ENCODE measurements at regions not wholly inside any gene's neighbourhood (a gene's known extent, or its start where the extent isn't known, plus 50 kb on each side); places are given as distances from the start of the nearest gene placed in this dataset.

GRCh38 chr9:101877439-101877838, 139.0 kb upstream of the GRIN3A start:
- no peak overlapping the region for H2AK5ac ChIP-seq (ENCODE audit: low read length, severe bottlenecking)
- H2BK5ac ChIP-seq (ENCODE audit: low read depth, low read length, poor library complexity, severe bottlenecking) = no peak overlapping the region
- no CpG with 5 or more reads among the region's 1 CpG for WGBS
- H3K4me2 ChIP-seq (ENCODE audit: low read length, poor library complexity, severe bottlenecking) = no peak overlapping the region
- H4K91ac ChIP-seq (ENCODE audit: low read length) = no peak overlapping the region
- H3K14ac ChIP-seq (ENCODE audit: low read length in 2 of 2) = no peak overlapping the region
- H2BK15ac ChIP-seq (ENCODE audit: low read depth, poor library complexity, severe bottlenecking) = no peak overlapping the region
- H3K9me3 ChIP-seq (ENCODE audit: control insufficient read depth, low read length) = no peaks in the 10 kb centered on the region
- H2BK120ac ChIP-seq (ENCODE audit: low read depth, low read length) = no peak overlapping the region
- no peak overlapping the region for H3K9ac ChIP-seq (ENCODE audit: low read length)
- H3K4ac ChIP-seq (ENCODE audit: low read depth in 1 of 2, low read length in 2 of 2) = no peak overlapping the region
- no peaks in the 10 kb centered on the region for H3K4me1 ChIP-seq (ENCODE audit: control insufficient read depth, insufficient read depth, low read depth, low read length)
- H3K79me1 ChIP-seq (replicated peaks; ENCODE audit: low read length, poor library complexity, severe bottlenecking) = no peaks in the 10 kb centered on the region
- DNase-seq = no peak
- H3K4me3 ChIP-seq (ENCODE audit: insufficient read depth in 1 of 2, low read depth in 1 of 2, low read length in 2 of 2) = no peak overlapping the region
- H3K23ac ChIP-seq (ENCODE audit: low read length in 2 of 2) = no peak overlapping the region
- H2BK12ac ChIP-seq (ENCODE audit: low read length in 2 of 2) = no peak overlapping the region
- no peak overlapping the region for H2AFZ ChIP-seq (ENCODE audit: low read depth, low read length)
- H3K27me3 ChIP-seq (ENCODE audit: control insufficient read depth in 1 of 2, insufficient read depth in 1 of 2, low read length in 2 of 2) = no peaks in the 10 kb centered on the region
- H3K36me3 ChIP-seq (ENCODE audit: control insufficient read depth in 1 of 2, insufficient read depth in 2 of 2, low read depth in 1 of 2, low read length in 2 of 2) = no peaks in the 10 kb centered on the region
- no peak overlapping the region for H4K8ac ChIP-seq (ENCODE audit: low read length)
- no peak overlapping the region for H3K18ac ChIP-seq (ENCODE audit: low read depth in 1 of 2, low read length in 2 of 2)
- no peak overlapping the region for H3K27ac ChIP-seq (ENCODE audit: low read length, poor library complexity, severe bottlenecking)

DNA sequence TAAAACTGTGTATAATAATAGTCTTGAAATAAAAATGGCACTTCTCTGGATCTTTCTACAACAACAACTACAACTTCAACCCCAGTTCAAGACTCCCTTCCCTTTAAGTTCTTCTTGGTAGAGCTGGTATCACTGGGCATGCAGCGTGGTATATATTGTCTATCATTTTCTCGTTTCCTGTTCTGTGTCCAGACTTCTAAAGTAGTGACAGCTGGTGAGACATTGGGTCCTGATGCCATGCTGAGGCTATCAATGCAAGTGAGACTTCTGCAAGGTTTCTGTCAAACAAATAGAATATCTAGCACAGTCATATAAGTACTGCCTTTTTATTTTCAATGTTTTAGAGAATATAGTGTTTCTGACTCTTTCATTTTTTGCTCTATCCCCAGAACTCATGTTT, 123.0 kb upstream of the GRIN3A start:
- Histone ChIP-seq H3K23ac (ENCODE audit: low read length in 2 of 2) (no peak overlapping the region), H4K91ac (ENCODE audit: low read length) (no peak overlapping the region)

GRCh38 chr9:101860920-101861319, 122.5 kb upstream of the GRIN3A start:
- 90% methylated on average over 1 of the region's 1 CpG for WGBS
- no peak overlapping the region for H3K4me2 ChIP-seq (ENCODE audit: low read length, poor library complexity, severe bottlenecking)
- H3K9me3 ChIP-seq (ENCODE audit: control insufficient read depth, low read length) = no peaks in the 10 kb centered on the region
- H4K8ac ChIP-seq (ENCODE audit: low read length) = no peak overlapping the region
- no peak overlapping the region for H4K91ac ChIP-seq (ENCODE audit: low read length)
- H3K36me3 ChIP-seq (ENCODE audit: control insufficient read depth in 1 of 2, insufficient read depth in 2 of 2, low read depth in 1 of 2, low read length in 2 of 2) = no peaks in the 10 kb centered on the region
- no peaks in the 10 kb centered on the region for H3K79me1 ChIP-seq (replicated peaks; ENCODE audit: low read length, poor library complexity, severe bottlenecking)
- H3K4me1 ChIP-seq (ENCODE audit: control insufficient read depth, insufficient read depth, low read depth, low read length) = no peaks in the 10 kb centered on the region
- no peak overlapping the region for H3K9ac ChIP-seq (ENCODE audit: low read length)
- H2BK12ac ChIP-seq (ENCODE audit: low read length in 2 of 2) = no peak overlapping the region
- DNase-seq = no peak
- H2BK120ac ChIP-seq (ENCODE audit: low read depth, low read length) = no peak overlapping the region
- H3K27me3 ChIP-seq (ENCODE audit: control insufficient read depth in 1 of 2, insufficient read depth in 1 of 2, low read length in 2 of 2) = no peaks in the 10 kb centered on the region
- no peak overlapping the region for H3K4me3 ChIP-seq (ENCODE audit: insufficient read depth in 1 of 2, low read depth in 1 of 2, low read length in 2 of 2)
- no peak overlapping the region for H3K23ac ChIP-seq (ENCODE audit: low read length in 2 of 2)
- H3K18ac ChIP-seq (ENCODE audit: low read depth in 1 of 2, low read length in 2 of 2) = no peak overlapping the region
- no peak overlapping the region for H3K14ac ChIP-seq (ENCODE audit: low read length in 2 of 2)
- no peak overlapping the region for H2BK15ac ChIP-seq (ENCODE audit: low read depth, poor library complexity, severe bottlenecking)
- H3K27ac ChIP-seq (ENCODE audit: low read length, poor library complexity, severe bottlenecking) = no peak overlapping the region
- H2AFZ ChIP-seq (ENCODE audit: low read depth, low read length) = no peak overlapping the region
- no peak overlapping the region for H2BK5ac ChIP-seq (ENCODE audit: low read depth, low read length, poor library complexity, severe bottlenecking)
- no peak overlapping the region for H2AK5ac ChIP-seq (ENCODE audit: low read length, severe bottlenecking)
- H3K4ac ChIP-seq (ENCODE audit: low read depth in 1 of 2, low read length in 2 of 2) = no peak overlapping the region

More for the DNA sequence above, 123.0 kb upstream of the GRIN3A start:
- no peak overlapping the region for H2BK5ac ChIP-seq (ENCODE audit: low read depth, low read length, poor library complexity, severe bottlenecking)
- no peak for DNase-seq
- H3K18ac ChIP-seq (ENCODE audit: low read depth in 1 of 2, low read length in 2 of 2) = no peak overlapping the region
- H3K4me1 ChIP-seq (ENCODE audit: control insufficient read depth, insufficient read depth, low read depth, low read length) = no peaks in the 10 kb centered on the region
- H3K9me3 ChIP-seq (ENCODE audit: control insufficient read depth, low read length) = no peaks in the 10 kb centered on the region
- no peak overlapping the region for H3K14ac ChIP-seq (ENCODE audit: low read length in 2 of 2)
- no peak overlapping the region for H3K4me3 ChIP-seq (ENCODE audit: insufficient read depth in 1 of 2, low read depth in 1 of 2, low read length in 2 of 2)
- H3K79me1 ChIP-seq (replicated peaks; ENCODE audit: low read length, poor library complexity, severe bottlenecking) = no peaks in the 10 kb centered on the region
- no peak overlapping the region for H2AFZ ChIP-seq (ENCODE audit: low read depth, low read length)
- no peak overlapping the region for H2BK12ac ChIP-seq (ENCODE audit: low read length in 2 of 2)
- no peak overlapping the region for H2BK120ac ChIP-seq (ENCODE audit: low read depth, low read length)
- H2AK5ac ChIP-seq (ENCODE audit: low read length, severe bottlenecking) = no peak overlapping the region
- no peak overlapping the region for H4K8ac ChIP-seq (ENCODE audit: low read length)
- H3K4ac ChIP-seq (ENCODE audit: low read depth in 1 of 2, low read length in 2 of 2) = no peak overlapping the region
- no peak overlapping the region for H3K4me2 ChIP-seq (ENCODE audit: low read length, poor library complexity, severe bottlenecking)
- no peak overlapping the region for H3K9ac ChIP-seq (ENCODE audit: low read length)
- no peak overlapping the region for H2BK15ac ChIP-seq (ENCODE audit: low read depth, poor library complexity, severe bottlenecking)
- 69% methylated on average over 2 of the region's 2 CpGs for WGBS
- H3K27ac ChIP-seq (ENCODE audit: low read length, poor library complexity, severe bottlenecking) = no peak overlapping the region
- H3K27me3 ChIP-seq (ENCODE audit: control insufficient read depth in 1 of 2, insufficient read depth in 1 of 2, low read length in 2 of 2) = no peaks in the 10 kb centered on the region
- no peaks in the 10 kb centered on the region for H3K36me3 ChIP-seq (ENCODE audit: control insufficient read depth in 1 of 2, insufficient read depth in 2 of 2, low read depth in 1 of 2, low read length in 2 of 2)

DNA sequence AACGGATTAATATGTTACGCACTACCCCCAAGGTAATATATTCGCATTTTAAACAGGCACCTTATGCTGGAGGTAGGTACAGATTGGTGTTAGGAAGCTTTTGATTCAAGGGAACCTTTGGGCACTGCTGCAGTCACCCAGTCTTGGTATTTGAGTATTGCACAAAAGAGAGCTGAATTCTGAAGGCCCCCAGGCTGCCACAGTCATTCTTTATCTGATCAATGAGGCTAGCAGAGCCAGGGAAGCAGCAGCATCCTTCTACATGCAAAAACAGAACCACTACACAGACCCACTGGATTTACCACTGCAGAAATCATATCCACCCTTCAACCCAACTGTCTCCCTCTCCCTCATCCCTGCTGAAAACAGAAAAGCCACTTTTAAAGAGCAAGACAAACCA, 121.2 kb upstream of the GRIN3A start:
- Histone ChIP-seq H4K8ac (ENCODE audit: low read length) (no peak overlapping the region), H2AFZ (ENCODE audit: low read depth, low read length) (no peak overlapping the region), H2AK5ac (ENCODE audit: low read length, severe bottlenecking) (no peak overlapping the region), H2BK5ac (ENCODE audit: low read depth, low read length, poor library complexity, severe bottlenecking) (no peak overlapping the region), H3K4me2 (ENCODE audit: low read length, poor library complexity, severe bottlenecking) (no peak overlapping the region), H2BK15ac (ENCODE audit: low read depth, poor library complexity, severe bottlenecking) (no peak overlapping the region), H3K27me3 (ENCODE audit: control insufficient read depth in 1 of 2, insufficient read depth in 1 of 2, low read length in 2 of 2) (no peaks in the 10 kb centered on the region), H3K4me1 (ENCODE audit: control insufficient read depth, insufficient read depth, low read depth, low read length) (no peaks in the 10 kb centered on the region), H3K23ac (ENCODE audit: low read length in 2 of 2) (no peak overlapping the region), H3K27ac (ENCODE audit: low read length, poor library complexity, severe bottlenecking) (no peak overlapping the region), H3K79me1 (replicated peaks; ENCODE audit: low read length, poor library complexity, severe bottlenecking) (no peaks in the 10 kb centered on the region), H2BK120ac (ENCODE audit: low read depth, low read length) (no peak overlapping the region), H3K36me3 (ENCODE audit: control insufficient read depth in 1 of 2, insufficient read depth in 2 of 2, low read depth in 1 of 2, low read length in 2 of 2) (no peaks in the 10 kb centered on the region), H4K91ac (ENCODE audit: low read length) (no peak overlapping the region), H3K14ac (ENCODE audit: low read length in 2 of 2) (no peak overlapping the region), H3K9me3 (ENCODE audit: control insufficient read depth, low read length) (no peaks in the 10 kb centered on the region), H2BK12ac (ENCODE audit: low read length in 2 of 2) (no peak overlapping the region), H3K4me3 (ENCODE audit: insufficient read depth in 1 of 2, low read depth in 1 of 2, low read length in 2 of 2) (no peak overlapping the region), H3K18ac (ENCODE audit: low read depth in 1 of 2, low read length in 2 of 2) (no peak overlapping the region), H3K9ac (ENCODE audit: low read length) (no peak overlapping the region), H3K4ac (ENCODE audit: low read depth in 1 of 2, low read length in 2 of 2) (no peak overlapping the region)
- DNase-seq = no peak
- 90% methylated on average over 2 of the region's 3 CpGs for WGBS
